Endodermal cell (in vitro differentiated cells): ENCODE measurements at regions not wholly inside any gene's neighbourhood (a gene's known extent, or its start where the extent isn't known, plus 50 kb on each side); places are given as distances from the start of the nearest gene placed in this dataset.

ENCODE experiments used
- DNase-seq: peaks from one replicate; pipeline ENCODE4 v3.0.0-alpha.2; 2017
- H3K27ac ChIP-seq: 2 replicates; pipeline ENCODE4 v1.5.1; 2013; ENCODE audit warnings: mild to moderate bottlenecking, low read depth, low read length, moderate library complexity
- H3K27me3 ChIP-seq: 2 replicates; pipeline ENCODE4 v1.6.1; 2013; ENCODE audit warnings: mild to moderate bottlenecking, low read length, moderate library complexity; ENCODE audit not compliant: insufficient read depth, control insufficient read depth, poor library complexity, severe bottlenecking
- H3K36me3 ChIP-seq: 2 replicates; pipeline ENCODE4 v1.7.0; 2013; ENCODE audit warnings: mild to moderate bottlenecking, low read length, moderate library complexity; ENCODE audit not compliant: control insufficient read depth, insufficient read depth
- H3K4me1 ChIP-seq: one replicate; pipeline ENCODE4 v1.7.0; 2013; ENCODE audit warnings: low read length; ENCODE audit not compliant: control insufficient read depth, insufficient read depth
- H3K4me3 ChIP-seq: 2 replicates; pipeline ENCODE4 v1.5.1; 2013; ENCODE audit warnings: mild to moderate bottlenecking, low read length, moderate library complexity
- H3K9ac ChIP-seq: 2 replicates; pipeline ENCODE4 v1.6.1; 2013; ENCODE audit warnings: mild to moderate bottlenecking, low read length, moderate library complexity; ENCODE audit not compliant: poor library complexity, severe bottlenecking; ENCODE audit errors: extremely low read depth
- H3K9me3 ChIP-seq: 2 replicates; pipeline ENCODE4 v1.6.1; 2013; ENCODE audit warnings: mild to moderate bottlenecking, low read length, moderate library complexity; ENCODE audit not compliant: control insufficient read depth
- H3K27ac Mint-ChIP-seq: 2 replicates; pipeline ENCODE4 v1.8.0; 2020; ENCODE audit warnings: mixed read lengths
- H3K27me3 Mint-ChIP-seq: 2 replicates; pipeline ENCODE4 v1.8.0; 2021; ENCODE audit warnings: mild to moderate bottlenecking, mixed read lengths; ENCODE audit not compliant: insufficient read depth
- H3K36me3 Mint-ChIP-seq: 2 replicates; pipeline ENCODE4 v1.8.0; 2020; ENCODE audit warnings: low read depth, mixed read lengths
- H3K4me1 Mint-ChIP-seq: 2 replicates; pipeline ENCODE4 v1.8.0; 2020; ENCODE audit warnings: mixed read lengths
- H3K4me3 Mint-ChIP-seq: 2 replicates; pipeline ENCODE4 v1.8.0; 2020; ENCODE audit warnings: mild to moderate bottlenecking, moderate library complexity, mixed read lengths
- H3K9me3 Mint-ChIP-seq: 2 replicates; pipeline ENCODE4 v1.8.0; 2020; ENCODE audit warnings: mild to moderate bottlenecking, mixed read lengths
- WGBS, 2 experiments: methylation state at CpG; one replicate each; pipeline versions ENCODE4 v1.1.5 to v1.1.7; 2013; ENCODE audit warnings: missing lambda C conversion rate in 2 of 2, mixed read lengths in 1 of 2; ENCODE audit not compliant: insufficient coverage in 1 of 2, insufficient read length in 1 of 2; 5-methylcytosine and 5-hydroxymethylcytosine counted together
- TF ChIP-seq, protein P1 (sequence below): fragments of 200-600 bp; sonication (generic); conservative IDR thresholded peaks from 2 replicates; pipeline ENCODE4 v1.5.0; 2021; ENCODE audit warnings: antibody characterized with exemption, mild to moderate bottlenecking

DNA sequence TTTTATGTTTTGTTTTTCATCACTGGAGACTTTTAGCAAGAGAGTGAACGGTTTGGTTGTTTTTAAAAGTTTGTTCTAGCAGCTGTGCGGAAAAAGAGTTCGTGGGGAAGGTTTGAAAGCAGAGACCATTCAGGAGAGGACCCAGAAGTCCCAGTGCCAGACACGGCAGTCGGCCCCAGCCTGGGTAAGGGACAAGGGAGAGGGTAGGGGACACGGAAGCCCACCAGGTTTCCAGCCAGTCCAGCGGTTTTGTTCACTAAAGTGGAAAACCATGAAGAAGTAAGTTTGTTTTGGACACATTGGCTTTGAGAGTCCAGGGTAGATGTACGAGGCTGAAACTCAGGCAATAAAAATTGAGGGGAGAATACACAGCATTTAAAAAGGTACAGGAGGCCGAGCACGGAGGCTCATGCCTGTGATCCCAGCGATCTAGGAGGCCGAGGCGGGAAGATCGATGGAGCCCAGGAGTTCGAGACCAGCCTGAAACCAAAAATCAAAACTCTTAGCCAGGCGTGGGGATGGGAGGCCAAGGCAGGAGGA is 56.8 kb upstream of the RPH3AL start:
- no peaks in the 10 kb centered on the region for H3K9me3 ChIP-seq
- H3K9ac ChIP-seq = no peak overlapping the region

DNA sequence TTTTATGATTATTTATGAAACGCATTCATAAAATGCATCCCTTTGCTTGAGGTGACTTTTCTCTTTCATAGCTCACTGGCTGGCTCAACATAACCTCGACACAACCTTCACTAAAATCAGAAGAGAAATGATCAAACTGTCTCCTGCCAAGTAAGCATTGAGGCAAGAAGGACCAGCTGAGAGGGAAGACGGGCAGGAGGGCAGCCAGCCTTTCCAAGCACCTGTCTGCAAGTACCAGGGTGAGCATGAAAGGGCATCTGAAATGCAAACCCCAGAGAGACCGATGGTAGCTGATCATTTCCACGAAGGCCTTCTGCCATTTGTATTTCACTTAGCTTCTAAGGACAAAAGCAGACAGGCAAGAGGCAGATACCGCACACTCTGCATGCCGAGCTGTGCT is 52.1 kb upstream of the RPH3AL start:
- H3K4me1 Mint-ChIP-seq = no peaks in the 10 kb centered on the region
- peaks cover 31% of the 10 kb centered on the region for H3K27me3 Mint-ChIP-seq
- Histone ChIP-seq H3K27ac (no peak overlapping the region), H3K4me1 (no peaks in the 10 kb centered on the region), H3K36me3 (no peaks in the 10 kb centered on the region), H3K9ac (no peak overlapping the region), H3K9me3 (no peaks in the 10 kb centered on the region), H3K4me3 (no peak overlapping the region), H3K27me3 (peaks cover 19% of the 10 kb centered on the region)
- TF ChIP-seq, protein P1, sequence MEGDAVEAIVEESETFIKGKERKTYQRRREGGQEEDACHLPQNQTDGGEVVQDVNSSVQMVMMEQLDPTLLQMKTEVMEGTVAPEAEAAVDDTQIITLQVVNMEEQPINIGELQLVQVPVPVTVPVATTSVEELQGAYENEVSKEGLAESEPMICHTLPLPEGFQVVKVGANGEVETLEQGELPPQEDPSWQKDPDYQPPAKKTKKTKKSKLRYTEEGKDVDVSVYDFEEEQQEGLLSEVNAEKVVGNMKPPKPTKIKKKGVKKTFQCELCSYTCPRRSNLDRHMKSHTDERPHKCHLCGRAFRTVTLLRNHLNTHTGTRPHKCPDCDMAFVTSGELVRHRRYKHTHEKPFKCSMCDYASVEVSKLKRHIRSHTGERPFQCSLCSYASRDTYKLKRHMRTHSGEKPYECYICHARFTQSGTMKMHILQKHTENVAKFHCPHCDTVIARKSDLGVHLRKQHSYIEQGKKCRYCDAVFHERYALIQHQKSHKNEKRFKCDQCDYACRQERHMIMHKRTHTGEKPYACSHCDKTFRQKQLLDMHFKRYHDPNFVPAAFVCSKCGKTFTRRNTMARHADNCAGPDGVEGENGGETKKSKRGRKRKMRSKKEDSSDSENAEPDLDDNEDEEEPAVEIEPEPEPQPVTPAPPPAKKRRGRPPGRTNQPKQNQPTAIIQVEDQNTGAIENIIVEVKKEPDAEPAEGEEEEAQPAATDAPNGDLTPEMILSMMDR = no peak
- H3K9me3 Mint-ChIP-seq = peaks cover under 1% of the 10 kb centered on the region
- 89 to 96% methylated on average over 6 to 7 of the region's 7 CpGs for WGBS, 2 experiments
- no peak overlapping the region for H3K27ac Mint-ChIP-seq
- H3K36me3 Mint-ChIP-seq = no peaks in the 10 kb centered on the region
- H3K4me3 Mint-ChIP-seq = no peak overlapping the region
- no peak for DNase-seq

More for the DNA sequence above, 56.8 kb upstream of the RPH3AL start:
- H3K4me3 ChIP-seq = peak overlapping the region; percentile 74
- no peak for DNase-seq
- Mint-ChIP-seq H3K36me3 (peaks cover 5% of the 10 kb centered on the region), H3K27me3 (peaks cover 13% of the 10 kb centered on the region), H3K4me3 (peak overlapping the region; percentile 81), H3K9me3 (peaks cover 2% of the 10 kb centered on the region), H3K4me1 (peaks cover 6% of the 10 kb centered on the region), H3K27ac (peak overlapping the region; percentile 81)
- no peak overlapping the region for H3K27ac ChIP-seq
- H3K36me3 ChIP-seq = peaks cover 6% of the 10 kb centered on the region
- TF ChIP-seq, protein P1 = no peak
- 79 to 87% methylated on average over 15 to 16 of the region's 16 CpGs for WGBS, 2 experiments
- peaks cover 9% of the 10 kb centered on the region for H3K27me3 ChIP-seq
- no peaks in the 10 kb centered on the region for H3K4me1 ChIP-seq
